B cell (primary cell): ENCODE measurements at regions not wholly inside any gene's neighbourhood (a gene's known extent, or its start where the extent isn't known, plus 50 kb on each side); places are given as distances from the start of the nearest gene placed in this dataset.

Source experiments
- CTCF ChIP-seq: fragments of 200-600 bp; IDR thresholded peaks from one replicate; pipeline ENCODE4 v1.8.0; 2022; ENCODE audit warnings: antibody characterized with exemption, mild to moderate bottlenecking
- EZH2 ChIP-seq: IDR thresholded peaks from 2 replicates; pipeline ENCODE4 v1.6.1; 2012; ENCODE audit warnings: borderline replicate concordance, low read depth, mild to moderate bottlenecking, moderate library complexity, low read length; ENCODE audit not compliant: insufficient read depth, poor library complexity, severe bottlenecking

- TF ChIP-seq CTCF (no peak), EZH2 (no peak)
These were observed 905.2 kb downstream of the TRAM1L1 start for GRCh38 chr4:116180157-116180601.
